Upper lobe of left lung (tissue), 6 donors: ENCODE measurements at regions not wholly inside any gene's neighbourhood (a gene's known extent, or its start where the extent isn't known, plus 50 kb on each side); places are given as distances from the start of the nearest gene placed in this dataset.
"Not testable (repeated sequence)": the region's sequence is repeated elsewhere in the genome, so short reads cannot be mapped to it uniquely, and the experiment has no call there.

ENCODE experiments used
- ATAC-seq, 2 donors: fragments of 200-7000 bp; cut with Tn5 transposase; one replicate each; pipeline ENCODE4 v1.9.1; 2022; ENCODE audit warnings: mild to moderate bottlenecking in 2 of 2, moderate library complexity in 2 of 2; ENCODE audit not compliant: low FRiP score in 2 of 2
- DNase-seq, 2 donors: peaks; one replicate each; pipeline ENCODE4 v3.0.0-alpha.2; 2019 to 2020
- H3K27ac ChIP-seq, 4 donors: fragments of 200-600 bp; sonication (generic); one replicate each; pipeline ENCODE4 v1.5.1; 2016 to 2019
- H3K27me3 ChIP-seq, 4 donors: fragments of 200-600 bp; sonication (generic); one replicate each; pipeline ENCODE4 v1.5.1; 2017 to 2019
- H3K36me3 ChIP-seq, 4 donors: fragments of 200-600 bp; sonication (generic); one replicate each; pipeline ENCODE4 v1.5.1; 2016 to 2019
- H3K4me1 ChIP-seq, 4 donors: fragments of 200-600 bp; sonication (generic); one replicate each; pipeline ENCODE4 v1.5.1; 2018 to 2019
- H3K4me3 ChIP-seq, 4 donors: fragments of 200-600 bp; sonication (generic); one replicate each; pipeline ENCODE4 v1.5.1; 2017 to 2019; ENCODE audit warnings: mild to moderate bottlenecking in 2 of 4, moderate library complexity in 1 of 4
- H3K9me3 ChIP-seq, 4 donors: fragments of 200-600 bp; sonication (generic); one replicate each; pipeline ENCODE4 v1.5.1; 2018 to 2019
- CTCF ChIP-seq, 6 experiments: fragments of 450-650 bp in 4 of 6; fragments of 200-600 bp in 2 of 6; sonication (generic) in 2 of 6; IDR thresholded peaks; one replicate each; pipeline ENCODE4 v1.5.1; 2016 to 2019; ENCODE audit warnings: antibody characterized with exemption in 6 of 6
- EP300 ChIP-seq, 4 donors: sonication (generic); formaldehyde crosslinking; IDR thresholded peaks; one replicate each; pipeline ENCODE4 v1.5.1; 2017; ENCODE audit warnings: antibody characterized with exemption in 4 of 4, control low read depth in 2 of 4
- POLR2A ChIP-seq, 4 donors: fragments of 450-650 bp; IDR thresholded peaks; one replicate each; pipeline ENCODE4 v1.5.1; 2016 to 2017; ENCODE audit warnings: antibody characterized with exemption in 4 of 4, mild to moderate bottlenecking in 2 of 4
- POLR2AphosphoS5 ChIP-seq, 2 donors: sonication (generic); formaldehyde crosslinking; IDR thresholded peaks; one replicate each; pipeline ENCODE4 v1.5.1; 2017; ENCODE audit warnings: antibody characterized with exemption in 2 of 2
- WGBS, 2 donors: methylation state at CpG; one replicate each; pipeline ENCODE4 v1.1.5; 2017 to 2018; 5-methylcytosine and 5-hydroxymethylcytosine counted together
- donor health status: DM: no; HTN: no; CAD: no; lungs with moderate emphysema.
- donor health status: DM: no; HTN: yes; CAD: no; lungs with severe emphysema.

- TF ChIP-seq CTCF (IDR thresholded peaks at IDR 0.05) (no peak), EP300 (IDR thresholded peaks at IDR 0.05) (no peak), POLR2A (IDR thresholded peaks at IDR 0.05) (no peak), POLR2AphosphoS5 (IDR thresholded peaks at IDR 0.05) (no peak)
- Histone ChIP-seq H3K36me3 (no peaks in the 10 kb centered on the region), H3K27ac (no peak overlapping the region), H3K9me3 (no peaks in the 10 kb centered on the region), H3K27me3 (no peaks in the 10 kb centered on the region), H3K4me3 (no peak overlapping the region), H3K4me1 (no peaks in the 10 kb centered on the region)
- DNase-seq (no peak), ATAC-seq (no peak)
- 82% methylated on average over 7 of the region's 7 CpGs for WGBS, 2 donors
These were observed 201.2 kb upstream of the SFSWAP start for GRCh38 chr12:131509701-131510100.

- Histone ChIP-seq H3K9me3 (no peaks in the 10 kb centered on the region), H3K4me3 (no peak overlapping the region), H3K27ac (no peak overlapping the region), H3K4me1 (no peaks in the 10 kb centered on the region), H3K36me3 (no peaks in the 10 kb centered on the region), H3K27me3 (no peaks in the 10 kb centered on the region)
- no peak for TF ChIP-seq POLR2AphosphoS5 (IDR thresholded peaks at IDR 0.05)
- TF ChIP-seq CTCF (IDR thresholded peaks at IDR 0.05): no peak
- TF ChIP-seq EP300 (IDR thresholded peaks at IDR 0.05): no peak
- no peak for TF ChIP-seq POLR2A (IDR thresholded peaks at IDR 0.05)
- no peak for ATAC-seq
- no peak for DNase-seq
- 57 to 70% methylated on average over 4 of the region's 4 CpGs for WGBS, 2 donors
These were observed 200.5 kb upstream of the SFSWAP start for GRCh38 chr12:131510431-131510830.

- Histone ChIP-seq H3K9me3 (no peaks in the 10 kb centered on the region), H3K36me3 (no peaks in the 10 kb centered on the region), H3K4me1 (no peaks in the 10 kb centered on the region), H3K27ac (no peak overlapping the region), H3K4me3 (no peak overlapping the region), H3K27me3 (no peaks in the 10 kb centered on the region)
- WGBS, 2 donors: 55 to 60% methylated on average over 2 to 7 of the region's 7 CpGs
- DNase-seq: peak in 1 of 2 donors; percentile 27
- peak; percentile 17 to 52 for ATAC-seq
- TF ChIP-seq EP300 (IDR thresholded peaks at IDR 0.05) (peak in 1 of 4 donors; percentile 24), POLR2A (IDR thresholded peaks at IDR 0.05) (peak in 1 of 4 donors; percentile 22), CTCF (IDR thresholded peaks at IDR 0.05) (no peak), POLR2AphosphoS5 (IDR thresholded peaks at IDR 0.05) (no peak)
These were observed 199.5 kb upstream of the SFSWAP start for GRCh38 chr12:131511391-131511802.

GRCh38 chr12:131511803-131512561 lies 198.9 kb upstream of the SFSWAP start:
- 84 to 86% methylated on average over 11 of the region's 11 CpGs for WGBS, 2 donors
- Histone ChIP-seq H3K27ac (no peak overlapping the region), H3K4me1 (no peaks in the 10 kb centered on the region), H3K36me3 (no peaks in the 10 kb centered on the region), H3K9me3 (peaks cover 0 to 4% (median 2%) of the 10 kb centered on the region in 4 donors), H3K4me3 (no peak overlapping the region), H3K27me3 (no peaks in the 10 kb centered on the region)
- ATAC-seq: no peak
- TF ChIP-seq CTCF (IDR thresholded peaks at IDR 0.05) (no peak), EP300 (IDR thresholded peaks at IDR 0.05) (no peak), POLR2A (IDR thresholded peaks at IDR 0.05) (no peak), POLR2AphosphoS5 (IDR thresholded peaks at IDR 0.05) (no peak)
- no peak for DNase-seq

GRCh38 chr12:131513606-131514005 lies 197.3 kb upstream of the SFSWAP start:
- no peak for TF ChIP-seq POLR2A (IDR thresholded peaks at IDR 0.05)
- no peak for TF ChIP-seq POLR2AphosphoS5 (IDR thresholded peaks at IDR 0.05)
- no peak for TF ChIP-seq CTCF (IDR thresholded peaks at IDR 0.05)
- TF ChIP-seq EP300 (IDR thresholded peaks at IDR 0.05): no peak
- DNase-seq (no peak), ATAC-seq (no peak)
- Histone ChIP-seq H3K4me1 (no peaks in the 10 kb centered on the region), H3K27me3 (no peaks in the 10 kb centered on the region), H3K9me3 (peaks cover 5 to 13% (median 10%) of the 10 kb centered on the region in 4 donors), H3K27ac (no peak overlapping the region), H3K36me3 (no peaks in the 10 kb centered on the region), H3K4me3 (no peak overlapping the region)
- 38 to 46% methylated on average over 4 to 6 of the region's 6 CpGs for WGBS, 2 donors

- peaks cover 5 to 13% (median 10%) of the 10 kb centered on the region in 4 donors for H3K9me3 ChIP-seq
These were observed 190.3 kb upstream of the SFSWAP start for GRCh38 chr12:131520553-131520952.

More at GRCh38 chr12:131520553-131520952, 190.3 kb upstream of the SFSWAP start:
- ATAC-seq, DNase-seq, H3K4me1 ChIP-seq, H3K27me3 ChIP-seq, H3K27ac ChIP-seq, H3K4me3 ChIP-seq, H3K36me3 ChIP-seq: not testable (repeated sequence)
- 85 to 95% methylated on average over 7 to 8 of the region's 8 CpGs for WGBS, 2 donors
